Iris pigment epithelial cell (primary cell): ENCODE measurements at regions not wholly inside any gene's neighbourhood (a gene's known extent, or its start where the extent isn't known, plus 50 kb on each side); places are given as distances from the start of the nearest gene placed in this dataset.
"Not testable (repeated sequence)": the region's sequence is repeated elsewhere in the genome, so short reads cannot be mapped to it uniquely, and the experiment has no call there.

Experiments
- DNase-seq: peaks from one replicate; pipeline ENCODE4 v3.0.0-alpha.2; 2011; ENCODE audit warnings: low read depth

- not testable (repeated sequence) for DNase-seq
Measured at GRCh38 chr5:88615767-88616166, 267.2 kb downstream of the MEF2C start.

GRCh38 chr5:88613051-88613450 is 269.9 kb downstream of the MEF2C start:
- DNase-seq = no peak

GRCh38 chr5:88610586-88610985 is 272.4 kb downstream of the MEF2C start:
- no peak for DNase-seq

- no peak for DNase-seq
Measured at GRCh38 chr5:88607492-88607891, 275.5 kb downstream of the MEF2C start.

- no peak for DNase-seq
Measured at GRCh38 chr5:88606626-88607025, 276.4 kb downstream of the MEF2C start.

- DNase-seq = no peak
Measured at GRCh38 chr5:88606173-88606572, 276.8 kb downstream of the MEF2C start.

GRCh38 chr5:88602584-88602983 is 280.4 kb downstream of the MEF2C start:
- no peak for DNase-seq

GRCh38 chr5:88594441-88594840 is 288.5 kb downstream of the MEF2C start:
- no peak for DNase-seq

GRCh38 chr5:88588609-88589008 is 294.4 kb downstream of the MEF2C start:
- DNase-seq = no peak

GRCh38 chr5:88583471-88583870 is 299.5 kb downstream of the MEF2C start:
- DNase-seq = no peak

GRCh38 chr5:88558366-88558765 is 289.7 kb upstream of the TMEM161B start:
- no peak for DNase-seq

- DNase-seq = no peak
Measured at GRCh38 chr5:88557881-88558280, 289.2 kb upstream of the TMEM161B start.

GRCh38 chr5:88557131-88557530 is 288.5 kb upstream of the TMEM161B start:
- no peak for DNase-seq

GRCh38 chr5:88556406-88556805 is 287.8 kb upstream of the TMEM161B start:
- no peak for DNase-seq

- DNase-seq = no peak
Measured at GRCh38 chr5:88555674-88556073, 287.0 kb upstream of the TMEM161B start.

GRCh38 chr5:88553986-88554385 is 285.3 kb upstream of the TMEM161B start:
- no peak for DNase-seq

- no peak for DNase-seq
Measured at GRCh38 chr5:88553136-88553875, 284.7 kb upstream of the TMEM161B start.

- DNase-seq = no peak
Measured at GRCh38 chr5:88552426-88552825, 283.8 kb upstream of the TMEM161B start.

- no peak for DNase-seq
Measured at GRCh38 chr5:88551724-88552345, 283.2 kb upstream of the TMEM161B start.

GRCh38 chr5:88550736-88551135 is 282.1 kb upstream of the TMEM161B start:
- no peak for DNase-seq

GRCh38 chr5:88548136-88548805 is 279.6 kb upstream of the TMEM161B start:
- no peak for DNase-seq

GRCh38 chr5:88545338-88545737 is 276.7 kb upstream of the TMEM161B start:
- DNase-seq = no peak

GRCh38 chr5:88544671-88545070 is 276.0 kb upstream of the TMEM161B start:
- DNase-seq = no peak
